Kidney epithelial cell (primary cell): ENCODE measurements at regions not wholly inside any gene's neighbourhood (a gene's known extent, or its start where the extent isn't known, plus 50 kb on each side); places are given as distances from the start of the nearest gene placed in this dataset.

Source experiments
- DNase-seq: peaks from one replicate; pipeline ENCODE4 v3.0.0-alpha.2; 2010; ENCODE audit warnings: low read depth
- H3K27me3 ChIP-seq: 2 replicates; pipeline ENCODE4 v1.6.0; 2011; ENCODE audit warnings: low read length; ENCODE audit not compliant: control insufficient read depth, insufficient read depth
- H3K36me3 ChIP-seq: 2 replicates; pipeline ENCODE4 v1.5.1; 2011; ENCODE audit warnings: low read length; ENCODE audit not compliant: control insufficient read depth, insufficient read depth
- H3K4me3 ChIP-seq: 2 replicates; pipeline ENCODE4 v1.5.1; 2011; ENCODE audit warnings: low read depth, mild to moderate bottlenecking, control low read depth, low read length
- TF ChIP-seq, protein P1 (sequence below): IDR thresholded peaks from 2 replicates; pipeline ENCODE4 v1.5.1; 2011; ENCODE audit warnings: mild to moderate bottlenecking, moderate library complexity, low read length, control low read depth, inconsistent platforms; ENCODE audit not compliant: insufficient read depth, poor library complexity, severe bottlenecking

DNA sequence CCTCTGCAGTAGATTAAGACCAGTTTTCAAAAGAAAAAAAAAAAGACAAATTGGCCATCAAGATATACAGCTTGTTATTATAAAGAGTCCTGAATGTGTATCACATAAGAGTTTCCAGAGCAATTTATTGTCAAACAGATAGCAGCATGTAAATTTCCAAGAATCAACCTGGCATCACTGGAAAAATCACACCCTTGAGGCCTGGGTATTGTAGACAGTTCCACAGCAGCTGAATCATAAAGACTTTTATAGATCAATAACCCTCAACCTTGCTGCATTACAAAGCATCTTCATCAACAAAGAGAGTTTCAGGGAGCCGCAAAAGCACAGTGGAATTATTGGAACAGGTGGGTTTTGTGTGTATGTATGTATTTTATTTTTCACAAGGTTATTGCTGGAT, 94.6 kb upstream of the LRIG3 start:
- TF ChIP-seq, protein P1, sequence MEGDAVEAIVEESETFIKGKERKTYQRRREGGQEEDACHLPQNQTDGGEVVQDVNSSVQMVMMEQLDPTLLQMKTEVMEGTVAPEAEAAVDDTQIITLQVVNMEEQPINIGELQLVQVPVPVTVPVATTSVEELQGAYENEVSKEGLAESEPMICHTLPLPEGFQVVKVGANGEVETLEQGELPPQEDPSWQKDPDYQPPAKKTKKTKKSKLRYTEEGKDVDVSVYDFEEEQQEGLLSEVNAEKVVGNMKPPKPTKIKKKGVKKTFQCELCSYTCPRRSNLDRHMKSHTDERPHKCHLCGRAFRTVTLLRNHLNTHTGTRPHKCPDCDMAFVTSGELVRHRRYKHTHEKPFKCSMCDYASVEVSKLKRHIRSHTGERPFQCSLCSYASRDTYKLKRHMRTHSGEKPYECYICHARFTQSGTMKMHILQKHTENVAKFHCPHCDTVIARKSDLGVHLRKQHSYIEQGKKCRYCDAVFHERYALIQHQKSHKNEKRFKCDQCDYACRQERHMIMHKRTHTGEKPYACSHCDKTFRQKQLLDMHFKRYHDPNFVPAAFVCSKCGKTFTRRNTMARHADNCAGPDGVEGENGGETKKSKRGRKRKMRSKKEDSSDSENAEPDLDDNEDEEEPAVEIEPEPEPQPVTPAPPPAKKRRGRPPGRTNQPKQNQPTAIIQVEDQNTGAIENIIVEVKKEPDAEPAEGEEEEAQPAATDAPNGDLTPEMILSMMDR = no peak
- H3K4me3 ChIP-seq = no peak overlapping the region
- no peaks in the 10 kb centered on the region for H3K27me3 ChIP-seq
- no peak for DNase-seq
- H3K36me3 ChIP-seq = no peaks in the 10 kb centered on the region

DNA sequence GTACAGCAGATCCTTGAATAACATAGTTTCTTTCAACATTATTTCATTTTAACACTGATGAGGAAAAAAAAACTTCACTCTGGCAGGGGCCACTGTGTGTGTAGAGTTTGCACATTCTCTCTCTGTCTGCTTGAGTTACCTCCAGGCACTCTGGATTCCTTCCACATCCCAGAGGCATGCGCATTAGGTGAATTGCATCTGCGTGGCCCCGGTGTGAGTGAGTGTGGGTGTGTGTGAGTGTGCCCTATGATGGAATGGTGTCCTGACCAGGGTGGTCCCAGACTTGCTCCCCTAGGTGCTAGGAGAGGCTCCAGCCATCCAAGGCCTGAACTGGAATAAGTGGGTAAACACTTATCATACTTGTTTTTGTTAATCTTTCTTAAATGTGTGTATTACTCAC, 90.6 kb upstream of the LRIG3 start:
- TF ChIP-seq, protein P1 = no peak
- no peaks in the 10 kb centered on the region for H3K27me3 ChIP-seq
- DNase-seq = no peak
- no peak overlapping the region for H3K4me3 ChIP-seq
- H3K36me3 ChIP-seq = no peaks in the 10 kb centered on the region

DNA sequence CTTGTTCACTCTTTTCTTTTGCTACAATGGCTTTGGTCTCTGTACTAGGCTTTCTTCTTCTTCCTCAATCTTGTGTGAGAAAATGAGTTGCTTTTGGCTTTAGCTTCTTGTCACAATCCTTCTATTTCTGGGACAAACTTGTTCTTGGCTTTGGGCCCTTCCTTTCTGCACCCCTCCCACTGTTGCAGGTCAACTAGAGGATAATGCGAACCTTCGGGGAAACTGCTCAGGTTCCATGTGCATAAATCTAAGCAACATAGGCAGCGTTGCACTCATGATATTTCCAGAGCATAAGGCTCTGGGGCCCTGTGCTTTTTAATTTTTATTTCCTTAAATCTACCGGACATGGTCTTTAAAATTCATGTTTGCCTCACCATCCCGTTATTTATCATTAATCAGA, 89.8 kb upstream of the LRIG3 start:
- no peak for DNase-seq
- TF ChIP-seq, protein P1 = no peak
- Histone ChIP-seq H3K36me3 (no peaks in the 10 kb centered on the region), H3K4me3 (no peak overlapping the region), H3K27me3 (no peaks in the 10 kb centered on the region)

DNA sequence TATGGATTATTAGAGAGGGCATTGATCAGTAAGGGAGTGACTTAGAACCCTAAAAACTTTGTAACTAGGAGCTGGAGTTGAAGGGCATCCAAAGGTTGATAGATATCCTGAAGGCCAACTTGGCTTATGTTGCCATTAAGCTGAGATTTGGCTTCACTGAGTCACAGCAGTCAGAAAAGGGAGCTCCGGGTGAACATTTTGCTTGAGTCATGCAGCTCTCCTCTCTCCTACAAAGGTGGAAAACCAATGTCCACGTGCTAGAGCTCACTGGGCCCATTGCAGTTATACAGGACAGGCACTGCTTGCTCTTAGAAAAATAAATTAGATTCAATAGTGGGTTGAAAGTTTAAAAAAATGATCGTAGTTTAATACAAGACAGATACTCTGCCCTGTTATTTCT, 87.3 kb upstream of the LRIG3 start:
- Histone ChIP-seq H3K4me3 (no peak overlapping the region), H3K27me3 (no peaks in the 10 kb centered on the region), H3K36me3 (no peaks in the 10 kb centered on the region)
- DNase-seq = no peak
- TF ChIP-seq, protein P1 = no peak

DNA sequence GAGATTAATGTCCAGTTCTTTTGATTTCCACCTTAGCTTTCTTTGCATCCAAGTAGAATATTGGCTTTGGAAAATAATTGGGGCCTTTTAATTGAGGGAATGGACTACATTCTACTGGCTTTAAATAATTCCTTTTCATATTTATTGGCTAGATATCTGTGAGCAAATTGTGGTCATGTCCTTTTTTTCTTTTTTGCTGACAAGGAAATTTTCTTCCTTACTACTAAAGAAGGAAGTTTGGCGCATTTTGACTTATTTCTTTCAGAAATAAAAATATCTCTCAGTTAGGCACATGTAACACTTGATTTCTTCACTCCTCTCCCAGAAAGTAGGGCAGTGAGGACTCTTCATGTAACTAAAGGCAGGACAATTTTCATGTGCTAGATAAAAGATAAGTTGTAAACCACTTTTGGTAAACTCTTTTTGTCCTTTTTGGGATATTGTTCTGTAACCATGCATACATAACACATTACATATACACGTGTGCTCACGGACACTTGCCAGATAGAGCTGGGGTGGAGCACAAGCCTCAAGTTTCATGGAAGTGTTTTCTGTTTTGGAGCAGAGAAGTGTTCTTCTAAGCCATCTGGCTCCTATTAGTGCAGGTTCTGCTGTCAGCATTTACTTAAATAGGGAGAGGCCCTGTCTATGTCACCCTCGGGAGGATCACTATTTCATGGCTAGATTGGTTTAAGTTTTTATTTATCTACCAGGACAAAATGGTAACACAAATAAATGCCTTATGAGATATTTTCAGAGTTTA, 85.1 kb upstream of the LRIG3 start:
- DNase-seq = no peak
- no peak overlapping the region for H3K4me3 ChIP-seq
- TF ChIP-seq, protein P1 = no peak
- no peaks in the 10 kb centered on the region for H3K36me3 ChIP-seq
- H3K27me3 ChIP-seq = no peaks in the 10 kb centered on the region

DNA sequence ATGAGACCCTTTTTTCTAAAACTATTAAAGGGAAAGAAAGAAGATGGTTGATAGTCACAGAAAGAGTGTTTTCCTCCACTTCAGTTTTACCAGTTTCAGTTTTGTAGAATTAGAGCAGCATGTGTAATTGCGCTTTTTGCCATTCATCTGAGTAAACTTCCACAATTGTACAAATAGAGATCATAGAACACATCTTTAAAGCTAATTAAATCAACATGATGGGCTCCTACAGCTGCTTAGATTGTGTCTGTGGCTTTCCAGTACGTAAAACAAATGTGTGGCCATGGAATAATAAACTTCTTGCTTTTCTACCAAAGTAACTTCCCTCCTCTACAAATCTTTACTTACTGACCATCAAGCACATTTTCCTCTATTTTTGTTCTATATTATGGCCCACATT, 84.2 kb upstream of the LRIG3 start:
- TF ChIP-seq, protein P1 = no peak

More for the DNA sequence above, 84.2 kb upstream of the LRIG3 start:
- DNase-seq = no peak
- Histone ChIP-seq H3K36me3 (no peaks in the 10 kb centered on the region), H3K4me3 (no peak overlapping the region), H3K27me3 (no peaks in the 10 kb centered on the region)
